OCI-LY1 (cell line): ENCODE measurements at regions not wholly inside any gene's neighbourhood (a gene's known extent, or its start where the extent isn't known, plus 50 kb on each side); places are given as distances from the start of the nearest gene placed in this dataset.

Source experiments
- EZH2 ChIP-seq: fragments of 200-600 bp; sonication (generic), shearing (Covaris generic); IDR thresholded peaks from 2 replicates; pipeline ENCODE4 v1.8.0; 2017; ENCODE audit warnings: borderline replicate concordance, mixed run types, mild to moderate bottlenecking, antibody characterized with exemption, low read length, moderate library complexity, mixed read lengths
- TF ChIP-seq, protein P1 (sequence below): fragments of 200-600 bp; sonication (generic), shearing (Covaris generic); IDR thresholded peaks from 2 replicates; pipeline ENCODE4 v1.5.1; 2017; ENCODE audit warnings: mild to moderate bottlenecking, antibody characterized with exemption, low read length, moderate library complexity, mixed read lengths

GRCh38 chr16:5575121-5575520 is 477.5 kb upstream of the EEF2KMT start:
- TF ChIP-seq EZH2, result no peak
- TF ChIP-seq, protein P1, sequence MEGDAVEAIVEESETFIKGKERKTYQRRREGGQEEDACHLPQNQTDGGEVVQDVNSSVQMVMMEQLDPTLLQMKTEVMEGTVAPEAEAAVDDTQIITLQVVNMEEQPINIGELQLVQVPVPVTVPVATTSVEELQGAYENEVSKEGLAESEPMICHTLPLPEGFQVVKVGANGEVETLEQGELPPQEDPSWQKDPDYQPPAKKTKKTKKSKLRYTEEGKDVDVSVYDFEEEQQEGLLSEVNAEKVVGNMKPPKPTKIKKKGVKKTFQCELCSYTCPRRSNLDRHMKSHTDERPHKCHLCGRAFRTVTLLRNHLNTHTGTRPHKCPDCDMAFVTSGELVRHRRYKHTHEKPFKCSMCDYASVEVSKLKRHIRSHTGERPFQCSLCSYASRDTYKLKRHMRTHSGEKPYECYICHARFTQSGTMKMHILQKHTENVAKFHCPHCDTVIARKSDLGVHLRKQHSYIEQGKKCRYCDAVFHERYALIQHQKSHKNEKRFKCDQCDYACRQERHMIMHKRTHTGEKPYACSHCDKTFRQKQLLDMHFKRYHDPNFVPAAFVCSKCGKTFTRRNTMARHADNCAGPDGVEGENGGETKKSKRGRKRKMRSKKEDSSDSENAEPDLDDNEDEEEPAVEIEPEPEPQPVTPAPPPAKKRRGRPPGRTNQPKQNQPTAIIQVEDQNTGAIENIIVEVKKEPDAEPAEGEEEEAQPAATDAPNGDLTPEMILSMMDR, result no peak
